GM19025 (cell line): ENCODE measurements at regions not wholly inside any gene's neighbourhood (a gene's known extent, or its start where the extent isn't known, plus 50 kb on each side); places are given as distances from the start of the nearest gene placed in this dataset.
"Not testable (repeated sequence)": the region's sequence is repeated elsewhere in the genome, so short reads cannot be mapped to it uniquely, and the experiment has no call there.

Experiments used
- ATAC-seq: cut with Tn5 transposase; IDR thresholded peaks from one replicate; pipeline ENCODE4 v1.9.1; 2021; ENCODE audit warnings: mild to moderate bottlenecking, low read depth, moderate library complexity; ENCODE audit not compliant: unreplicated experiment

DNA sequence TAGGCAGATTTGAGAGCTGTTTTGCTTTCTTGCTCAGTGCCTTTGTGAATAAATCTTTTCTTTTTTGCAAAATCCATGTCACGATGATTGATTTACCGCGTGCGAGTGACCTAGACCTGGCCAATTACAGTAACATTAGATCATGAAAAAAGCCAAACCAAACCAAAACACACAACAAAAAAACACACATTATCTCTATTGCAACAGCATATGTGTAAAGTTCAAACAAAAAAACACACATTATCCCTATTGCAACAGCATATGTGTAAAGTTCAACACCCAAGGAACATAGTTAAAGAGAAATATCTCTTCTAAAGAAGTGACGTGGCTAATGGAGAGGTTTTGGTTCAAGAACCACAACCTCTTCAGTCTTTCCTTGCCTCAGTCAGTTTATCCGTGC, 342.6 kb upstream of the NRG3 start:
- ATAC-seq = no peak

DNA sequence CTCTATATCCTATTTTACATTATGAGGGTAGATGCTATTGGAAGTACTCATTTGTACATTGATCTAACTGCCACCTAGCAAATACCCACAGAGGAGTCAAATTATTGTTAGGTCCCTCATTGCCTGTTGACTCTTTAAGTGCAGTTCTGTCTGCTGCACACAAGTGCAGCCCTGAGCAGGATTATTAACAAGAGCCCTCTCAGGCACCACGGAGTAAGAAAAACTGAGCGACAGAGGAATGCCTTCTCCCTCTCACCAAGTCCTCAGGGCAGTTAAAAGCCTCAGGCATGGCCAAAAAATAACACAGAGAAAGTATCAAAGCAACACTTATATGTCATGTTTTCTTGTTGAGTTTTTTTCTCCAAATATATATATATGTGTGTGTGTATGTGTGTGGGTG, 340.0 kb upstream of the NRG3 start:
- ATAC-seq = no peak

DNA sequence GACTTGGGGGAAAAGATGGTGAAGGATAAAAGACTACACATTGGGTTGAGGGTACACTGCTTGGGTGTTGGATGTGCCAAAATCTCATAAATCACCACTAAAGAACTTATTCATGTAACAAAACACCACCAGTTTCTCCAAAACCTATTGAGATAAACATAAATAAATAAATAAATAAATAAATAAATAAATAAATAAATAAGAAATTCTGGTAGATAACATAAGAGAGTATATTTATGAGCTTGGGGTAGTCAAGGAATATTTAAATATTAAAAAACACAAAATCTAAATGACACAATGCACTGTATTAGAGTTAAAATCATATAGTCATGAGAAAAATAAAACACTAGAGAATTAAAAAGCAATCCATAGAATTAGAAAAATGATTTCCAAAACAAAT, 333.5 kb upstream of the NRG3 start:
- ATAC-seq = no peak

DNA sequence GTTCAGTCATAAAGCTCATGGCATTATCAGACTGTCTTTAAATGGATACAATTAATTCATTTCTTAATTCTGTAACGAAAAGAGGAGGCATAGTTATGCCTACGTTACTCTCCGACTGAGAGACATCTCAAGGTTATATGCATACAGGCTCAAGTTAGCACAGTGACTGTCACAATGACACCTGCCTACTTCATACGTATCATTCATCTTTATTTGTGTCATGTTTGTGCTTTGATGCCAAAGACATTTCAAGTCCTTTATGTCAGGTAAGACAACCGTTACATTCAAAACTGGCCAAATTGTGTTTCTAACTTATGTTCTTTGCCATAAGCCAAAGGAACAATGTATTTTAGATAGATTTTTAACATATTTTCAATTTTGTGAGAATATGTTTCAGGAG, 328.8 kb upstream of the NRG3 start:
- no peak for ATAC-seq

DNA sequence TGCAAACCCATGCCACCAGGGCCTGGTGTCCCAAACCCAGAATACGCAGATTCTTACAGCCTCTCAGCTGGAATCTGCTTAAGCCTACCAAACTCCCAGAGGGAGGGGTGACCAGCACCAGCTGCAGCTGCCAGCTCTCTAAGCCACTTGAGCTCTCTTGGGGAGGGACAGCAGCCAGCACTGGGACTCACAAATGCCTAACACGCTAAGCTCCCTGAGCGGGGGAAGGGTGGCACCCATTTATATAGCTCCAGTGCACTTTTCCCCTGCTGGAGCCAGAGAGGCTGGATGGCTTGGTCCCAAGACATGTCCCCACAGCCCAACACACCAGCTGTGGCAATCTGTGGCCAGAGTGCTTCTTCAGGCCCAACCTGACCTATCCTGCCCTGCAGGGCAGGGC, 326.8 kb upstream of the NRG3 start:
- no peak for ATAC-seq

DNA sequence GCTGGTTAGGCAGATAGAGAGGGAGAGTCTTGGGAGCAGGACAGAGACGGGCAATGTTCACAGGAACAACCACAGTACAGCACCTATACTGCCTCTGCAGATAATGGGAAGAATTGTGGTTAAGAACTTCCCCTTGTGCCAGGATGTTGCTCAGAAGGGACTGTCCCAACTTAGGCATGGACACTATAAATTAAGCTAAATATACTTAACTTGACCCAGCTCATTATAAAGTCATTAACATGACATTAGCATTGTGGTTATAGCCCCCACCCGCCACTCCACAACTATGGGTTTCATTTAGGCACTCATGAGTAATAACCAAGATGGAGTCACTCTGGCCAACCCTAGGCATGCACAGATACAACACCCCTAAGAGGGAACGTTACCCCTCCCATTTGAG, 310.9 kb upstream of the NRG3 start:
- no peak for ATAC-seq

DNA sequence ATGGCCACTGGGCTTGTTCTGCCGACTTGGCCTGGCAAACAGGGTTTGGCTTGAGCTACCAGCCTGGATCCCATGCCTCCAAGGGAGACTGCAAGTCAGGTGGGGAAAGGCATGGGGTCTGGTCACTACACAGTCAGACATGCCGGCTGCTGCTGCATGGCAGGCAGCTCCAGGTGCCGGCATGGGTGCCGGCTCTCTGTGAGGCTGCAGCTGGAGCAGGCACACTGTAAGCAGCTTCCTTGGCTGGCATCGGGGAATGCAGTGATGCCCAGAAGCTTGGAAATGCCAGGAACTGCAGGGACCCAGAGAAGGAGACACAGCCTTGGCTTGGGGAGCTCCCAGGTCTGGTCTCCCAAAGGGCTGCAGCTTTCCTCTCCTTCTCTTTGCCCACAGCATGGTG, 305.5 kb upstream of the NRG3 start:
- ATAC-seq = no peak

DNA sequence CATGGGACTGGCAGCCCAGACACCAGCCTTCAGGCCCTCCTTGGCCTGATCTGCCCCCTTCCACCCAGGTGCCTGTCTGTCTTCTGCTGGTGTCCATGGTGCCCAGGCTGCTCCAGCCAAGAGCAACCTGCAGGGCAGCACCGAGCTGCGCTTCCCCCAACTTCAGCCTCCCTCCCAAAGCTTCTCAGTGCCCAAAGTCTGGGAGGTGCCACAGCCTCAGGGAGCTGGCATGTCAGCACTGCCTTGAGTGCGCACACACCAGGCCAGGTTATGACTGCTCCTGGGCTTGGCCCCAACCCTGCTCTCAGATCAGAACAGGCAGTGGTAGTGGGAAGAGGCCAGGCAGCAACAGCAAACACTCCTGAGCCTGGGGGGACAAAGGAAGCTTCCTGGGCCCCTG, 304.6 kb upstream of the NRG3 start:
- no peak for ATAC-seq

DNA sequence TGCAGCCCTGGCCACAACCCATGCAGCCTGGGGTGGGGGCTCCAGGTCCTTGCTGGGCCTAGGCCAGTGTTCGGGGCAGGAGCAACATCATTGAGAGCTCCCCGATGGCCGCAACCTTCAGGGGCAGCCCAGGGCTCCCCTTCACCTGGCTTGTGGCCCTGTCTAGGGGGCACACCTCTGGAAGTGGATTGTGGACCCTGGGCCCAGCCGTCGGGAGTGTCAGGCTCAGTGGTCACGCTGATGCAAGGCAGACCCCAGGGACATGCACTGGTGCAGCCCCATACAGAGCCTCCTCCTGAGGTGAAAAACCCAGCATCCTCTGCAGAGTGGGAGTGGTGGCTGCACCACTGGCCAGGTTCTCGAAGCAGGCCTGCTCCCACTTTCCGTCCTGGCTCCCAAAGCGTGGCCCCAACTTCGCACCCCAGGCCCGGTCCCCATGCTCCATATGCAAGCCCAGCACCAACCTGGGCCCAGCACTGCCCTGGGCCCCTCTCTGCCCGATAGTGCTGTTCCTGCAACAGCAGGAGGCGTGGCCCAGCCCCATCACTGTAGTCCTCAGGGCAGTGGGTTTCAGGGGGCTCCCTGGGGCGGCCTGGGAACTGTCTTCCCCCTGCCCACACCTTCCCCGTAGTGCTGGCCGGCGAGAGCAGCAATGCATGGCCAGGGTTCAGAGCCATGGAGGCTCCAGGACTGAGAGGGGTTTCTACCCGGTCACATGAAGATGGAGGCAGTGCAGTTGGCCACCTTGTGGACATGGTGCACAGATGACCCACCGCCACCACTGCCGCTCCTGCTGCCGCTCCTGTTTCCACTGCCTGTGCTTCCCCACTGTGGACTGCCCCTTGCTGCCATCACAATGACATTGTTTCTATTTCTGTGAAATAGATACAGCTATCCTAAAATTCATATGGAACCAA, 303.9 kb upstream of the NRG3 start:
- ATAC-seq = no peak

DNA sequence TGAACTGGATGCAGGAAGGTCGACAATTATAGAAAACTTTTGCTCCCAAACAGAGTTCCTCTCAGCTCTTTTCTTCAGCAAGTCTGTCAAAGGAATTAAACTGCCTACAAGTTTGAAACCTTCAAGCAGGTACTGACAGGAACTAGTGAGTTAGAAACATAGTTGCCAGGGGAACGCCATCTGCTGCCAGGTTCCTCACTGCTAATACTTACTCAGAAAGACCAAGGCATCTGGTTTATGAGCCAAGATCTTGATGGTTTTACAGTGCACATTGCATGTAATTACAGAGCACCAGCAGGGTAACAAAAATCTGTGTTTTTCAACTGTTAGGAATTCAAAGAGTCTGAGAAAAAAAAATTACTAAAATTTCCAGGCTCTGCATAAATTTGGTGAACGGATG, 300.0 kb upstream of the NRG3 start:
- ATAC-seq = no peak

DNA sequence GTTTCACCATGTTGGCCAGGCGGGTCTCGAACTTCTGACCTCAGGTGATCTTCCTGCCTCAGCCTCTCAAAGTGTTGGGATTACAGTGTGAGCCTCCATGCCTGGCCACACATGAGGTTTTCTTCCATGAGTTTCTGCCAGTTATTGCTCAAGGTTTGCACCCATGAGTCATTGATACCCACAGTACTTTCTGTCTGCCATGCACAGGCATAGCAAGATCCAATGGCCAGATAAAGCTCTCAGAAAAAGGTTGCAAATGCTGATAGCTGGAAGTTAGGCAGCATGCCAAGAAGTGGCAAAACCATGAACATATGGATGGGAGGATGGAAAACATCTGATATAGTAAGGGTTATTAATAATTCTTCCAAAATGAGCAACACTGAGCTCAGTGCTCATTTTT, 298.7 kb upstream of the NRG3 start:
- ATAC-seq = no peak

DNA sequence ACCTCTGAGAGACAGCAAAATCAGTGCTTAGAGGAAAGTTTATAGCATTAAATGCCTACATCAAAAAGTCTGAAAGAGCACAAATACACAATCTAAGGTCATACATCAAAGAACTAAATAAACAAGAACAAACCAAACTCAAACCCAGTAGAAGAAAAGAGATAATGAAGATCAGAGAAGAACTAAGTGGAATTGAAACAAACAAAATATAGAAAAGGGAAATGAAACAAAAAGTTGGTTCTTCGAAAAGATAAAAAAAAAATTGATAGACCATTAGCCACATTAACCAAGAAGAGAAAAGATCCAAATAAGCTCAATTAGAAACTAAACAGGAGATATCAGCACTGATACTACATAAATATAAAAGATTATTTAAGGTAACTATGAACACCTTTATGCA, 280.0 kb upstream of the NRG3 start:
- no peak for ATAC-seq

DNA sequence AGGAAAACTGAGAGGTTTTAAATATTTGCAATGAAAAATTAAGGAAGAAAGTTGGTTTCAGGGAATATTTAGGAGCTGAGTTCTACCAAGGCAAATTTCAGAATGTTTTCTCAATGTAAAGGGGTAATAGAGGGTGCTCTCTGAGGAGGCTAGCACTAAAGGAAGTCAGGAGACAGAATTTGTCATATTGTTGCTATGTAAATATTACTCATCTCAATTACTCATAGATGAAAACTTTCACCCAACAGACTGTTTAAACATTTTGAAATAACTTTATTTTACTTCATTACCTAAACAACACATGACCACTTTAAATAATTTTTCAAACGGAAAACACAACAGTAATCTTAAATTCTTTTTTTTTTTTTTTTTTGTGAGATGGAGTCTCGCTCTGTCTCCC, 274.8 kb upstream of the NRG3 start:
- no peak for ATAC-seq

DNA sequence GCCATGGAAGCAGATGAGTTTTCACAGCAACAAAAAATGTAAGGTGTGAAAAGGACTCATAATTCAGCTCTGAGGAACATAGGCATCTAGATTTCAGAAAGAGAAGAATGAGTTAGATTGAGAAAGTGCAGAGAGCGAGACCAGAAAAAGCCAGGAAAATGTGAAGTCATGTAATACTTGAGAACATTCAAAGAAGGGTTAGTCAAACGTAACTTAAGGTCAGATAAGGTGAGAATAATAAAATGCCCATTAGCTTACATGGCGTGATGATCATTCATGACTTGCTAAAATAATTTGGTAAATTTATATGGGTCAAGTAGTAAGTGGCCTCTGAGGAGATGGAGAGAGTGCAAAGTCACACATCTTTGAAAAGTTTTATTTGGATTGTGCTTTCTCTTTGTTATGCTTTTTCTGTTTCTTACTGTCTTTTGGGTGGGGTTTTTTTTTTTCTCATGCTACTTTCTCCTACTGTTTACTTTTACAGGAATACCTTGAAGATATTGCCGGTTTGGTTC, 271.8 kb upstream of the NRG3 start:
- no peak for ATAC-seq

DNA sequence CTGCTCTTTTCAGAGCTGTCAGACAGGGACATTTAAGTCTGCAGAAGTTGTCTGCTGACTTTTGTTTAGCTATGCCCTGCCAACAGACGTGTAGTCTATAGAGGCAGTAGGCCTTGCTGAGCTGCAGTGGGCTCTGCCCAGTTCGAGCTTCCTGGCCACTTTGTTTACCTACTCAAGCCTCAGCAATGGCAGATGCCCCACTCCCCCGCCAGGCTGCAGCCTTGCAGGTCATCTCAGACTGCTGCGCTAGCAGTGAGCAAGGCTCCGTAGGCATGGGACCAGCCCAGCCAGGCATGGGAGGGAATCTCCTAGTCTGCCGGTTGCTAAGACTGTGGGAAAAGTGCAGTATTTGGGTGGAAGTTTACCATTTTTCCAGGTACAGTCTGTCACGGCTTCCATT, 230.5 kb upstream of the NRG3 start:
- not testable (repeated sequence) for ATAC-seq

DNA sequence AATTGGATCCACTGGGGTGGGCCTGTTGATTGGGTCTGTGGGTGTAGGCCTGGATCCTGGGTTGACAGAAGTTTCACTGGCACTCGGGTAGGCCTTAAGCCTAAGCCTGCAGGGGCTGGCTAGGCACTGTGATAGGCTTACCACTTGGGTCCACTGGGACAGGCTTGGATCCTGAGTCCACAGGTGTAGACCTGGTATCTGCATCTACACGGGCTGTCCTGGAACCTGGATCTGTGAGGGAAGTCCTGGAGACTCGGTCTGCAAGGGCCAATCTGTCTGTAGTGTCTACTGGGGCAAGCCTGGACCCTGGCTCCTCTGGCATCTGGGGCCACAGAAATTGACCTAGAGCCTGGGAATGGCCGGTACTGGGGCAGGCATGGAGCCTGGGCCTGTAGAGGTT, 219.0 kb upstream of the NRG3 start:
- ATAC-seq = no peak

DNA sequence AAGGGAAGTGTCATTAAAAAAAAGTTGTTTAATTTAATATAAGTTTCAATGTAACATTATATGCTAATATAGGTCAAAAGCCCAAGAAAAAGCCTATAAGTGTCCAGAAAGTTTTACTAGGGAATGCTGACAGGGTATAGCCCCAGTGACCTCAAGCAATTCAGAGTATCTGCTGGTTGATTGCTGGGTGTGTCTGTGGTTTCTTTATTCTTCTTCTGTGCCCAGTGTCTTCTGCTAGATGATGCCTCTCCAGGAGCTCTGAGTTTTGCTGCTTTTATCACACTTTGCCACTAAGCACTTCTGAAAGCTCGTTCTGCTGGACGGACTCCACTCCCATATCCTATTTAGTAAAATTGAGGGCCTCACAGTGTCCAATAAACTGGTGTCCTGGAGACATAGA, 212.2 kb upstream of the NRG3 start:
- no peak for ATAC-seq

DNA sequence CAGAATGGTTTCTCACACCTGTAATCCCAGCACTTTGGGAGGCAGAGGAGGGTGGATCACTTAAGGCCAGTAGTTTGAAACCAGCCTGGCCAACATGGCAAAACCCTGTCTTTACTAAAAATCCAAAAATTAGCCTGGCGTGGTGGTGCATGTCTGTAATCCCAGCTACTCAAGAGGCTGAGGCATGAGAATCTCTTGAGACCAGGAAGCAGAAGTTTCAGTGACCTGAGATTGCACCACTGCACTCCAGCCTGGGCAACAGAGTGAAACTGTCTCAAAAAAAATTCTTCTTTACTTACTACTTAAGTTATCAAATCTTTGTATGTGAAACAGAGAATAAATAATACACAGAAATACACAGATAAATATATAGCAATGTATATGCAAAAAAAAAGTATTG, 210.2 kb upstream of the NRG3 start:
- not testable (repeated sequence) for ATAC-seq

DNA sequence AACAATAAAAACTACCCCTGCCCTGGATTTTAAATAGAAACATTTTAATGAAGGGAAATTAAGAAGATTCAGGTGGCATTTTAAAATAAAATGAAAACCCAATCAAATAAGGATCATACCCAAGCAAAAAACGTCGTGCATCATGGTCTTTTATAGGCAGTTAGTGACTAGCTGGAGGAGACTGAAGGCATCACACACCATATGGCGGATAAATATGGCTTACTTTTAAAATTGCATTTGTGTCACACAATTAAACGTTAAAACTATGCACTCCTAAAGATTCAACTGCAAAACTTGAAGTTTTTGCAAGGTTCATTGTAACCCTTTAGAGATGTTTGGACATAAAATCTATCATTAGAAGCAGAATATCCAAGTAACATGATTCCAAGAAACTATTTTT, 200.1 kb upstream of the NRG3 start:
- no peak for ATAC-seq

DNA sequence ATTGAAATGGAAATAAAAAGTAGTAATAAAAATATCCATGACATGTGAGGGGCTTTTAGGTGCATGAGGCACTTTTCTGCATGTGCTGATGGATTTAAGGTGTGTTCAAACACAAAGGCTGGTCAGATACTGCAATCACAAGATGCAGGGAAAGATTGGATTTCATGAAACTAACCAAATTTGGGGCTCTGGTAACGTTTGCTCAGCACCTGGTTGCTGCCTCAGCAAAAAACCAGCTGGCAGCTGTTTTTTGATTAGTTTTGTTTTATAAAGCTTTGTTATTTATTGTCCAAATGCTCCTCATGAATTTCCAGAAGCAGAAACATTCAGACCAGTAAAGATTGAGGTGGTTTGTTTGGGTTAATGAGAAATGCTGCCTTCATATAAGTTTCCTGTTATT, 195.7 kb upstream of the NRG3 start:
- no peak for ATAC-seq

DNA sequence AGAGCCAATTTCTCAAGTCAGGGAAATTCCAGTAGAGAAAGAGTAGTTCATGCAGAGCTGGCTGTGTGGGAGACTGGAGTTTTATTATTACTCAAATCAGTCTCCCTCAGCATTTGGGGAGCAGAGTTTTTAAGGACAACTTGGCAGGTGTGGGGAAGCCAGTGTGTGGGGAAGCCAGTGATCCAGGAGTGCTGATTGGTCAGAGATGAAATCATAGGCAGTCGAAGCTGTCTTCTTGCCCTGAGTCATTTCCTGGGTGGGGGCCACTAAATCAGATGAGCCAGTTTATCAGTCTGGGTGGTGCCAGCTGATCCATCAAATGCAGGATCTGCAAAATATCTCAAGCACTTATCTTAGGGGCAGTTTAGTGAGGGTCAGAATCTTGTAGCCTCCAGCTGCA, 194.6 kb upstream of the NRG3 start:
- no peak for ATAC-seq

DNA sequence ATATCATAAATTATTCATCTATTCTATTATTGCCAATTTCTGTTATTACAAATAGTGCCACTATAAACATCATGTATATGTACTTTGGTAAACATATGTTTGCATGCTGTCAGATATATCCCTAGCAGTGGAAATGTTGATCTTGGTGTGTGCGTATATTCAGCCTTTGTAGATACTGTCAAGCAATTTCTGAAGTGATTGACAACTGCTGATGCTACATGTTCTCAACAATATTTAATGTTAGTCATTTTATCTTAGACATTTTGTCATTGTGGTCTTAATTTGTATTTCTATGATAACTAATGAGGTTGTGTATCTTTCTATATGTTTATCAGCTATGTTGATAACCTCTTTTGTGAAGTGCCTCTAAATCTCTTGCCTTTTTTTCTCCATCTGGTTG, 186.5 kb upstream of the NRG3 start:
- no peak for ATAC-seq
